GM23338 (cell line): ENCODE measurements at regions not wholly inside any gene's neighbourhood (a gene's known extent, or its start where the extent isn't known, plus 50 kb on each side); places are given as distances from the start of the nearest gene placed in this dataset.
A peak's percentile ranks its signal among the peaks of the same experiment; 100 is the strongest.

Experiments
- ATAC-seq: fragments of 200-7000 bp; cut with Tn5 transposase; 3 replicates; pipeline ENCODE4 v1.9.1; 2020
- DNase-seq: peaks from one replicate; pipeline ENCODE4 v3.0.0-alpha.2; 2015; ENCODE audit warnings: low spot score
- H2AFZ ChIP-seq: fragments of 200-600 bp; sonication (generic); 2 replicates; pipeline ENCODE4 v1.8.0; 2016; ENCODE audit warnings: antibody characterized with exemption, mild to moderate bottlenecking, moderate library complexity
- H3F3A ChIP-seq: fragments of 200-600 bp; sonication (generic); replicated peaks from 2 replicates; pipeline ENCODE4 v1.8.0; 2017; ENCODE audit warnings: antibody characterized with exemption, mixed run types, low read depth
- H3K27ac ChIP-seq: fragments of 200-600 bp; sonication (generic); 2 replicates; pipeline ENCODE4 v1.6.1; 2016; ENCODE audit warnings: low read depth
- H3K27me3 ChIP-seq: fragments of 200-600 bp; sonication (generic); 2 replicates; pipeline ENCODE4 v1.8.0; 2016; ENCODE audit warnings: mild to moderate bottlenecking, mixed run types, moderate library complexity; ENCODE audit not compliant: insufficient read depth
- H3K36me3 ChIP-seq: fragments of 200-600 bp; sonication (generic); 2 replicates; pipeline ENCODE4 v1.8.0; 2016; ENCODE audit warnings: mild to moderate bottlenecking; ENCODE audit not compliant: insufficient read depth
- H3K4me1 ChIP-seq: fragments of 200-600 bp; sonication (generic); 2 replicates; pipeline ENCODE4 v1.8.0; 2016; ENCODE audit warnings: mild to moderate bottlenecking, moderate library complexity; ENCODE audit not compliant: insufficient read depth
- H3K4me2 ChIP-seq: fragments of 200-600 bp; sonication (generic); 2 replicates; pipeline ENCODE4 v1.7.1; 2017; ENCODE audit warnings: mixed run types
- H3K4me3 ChIP-seq: fragments of 200-600 bp; sonication (generic); 2 replicates; pipeline ENCODE4 v1.6.1; 2016; ENCODE audit warnings: mixed run types
- H3K79me2 ChIP-seq: fragments of 200-600 bp; sonication (generic); replicated peaks from 2 replicates; pipeline ENCODE4 v1.8.0; 2017; ENCODE audit warnings: mild to moderate bottlenecking; ENCODE audit not compliant: insufficient read depth
- H3K9me2 ChIP-seq: fragments of 200-600 bp; sonication (generic); 2 replicates; pipeline ENCODE4 v1.8.0; 2017; ENCODE audit not compliant: insufficient read depth
- H4K20me1 ChIP-seq: fragments of 200-600 bp; sonication (generic); replicated peaks from 2 replicates; pipeline ENCODE4 v1.8.0; 2017; ENCODE audit warnings: mild to moderate bottlenecking; ENCODE audit not compliant: insufficient read depth
- H3K27ac Mint-ChIP-seq: 2 replicates; pipeline ENCODE4 v1.8.0; 2020; ENCODE audit warnings: inconsistent platforms, mild to moderate bottlenecking, moderate library complexity, mixed read lengths
- H3K27me3 Mint-ChIP-seq: 3 replicates; pipeline ENCODE4 v1.8.0; 2022; ENCODE audit warnings: low read depth, mild to moderate bottlenecking, moderate library complexity, mixed read lengths, inconsistent platforms; ENCODE audit not compliant: insufficient read depth, poor library complexity
- H3K36me3 Mint-ChIP-seq: 3 replicates; pipeline ENCODE4 v1.8.0; 2021; ENCODE audit warnings: low read depth, mild to moderate bottlenecking, inconsistent platforms, moderate library complexity, mixed read lengths
- H3K4me1 Mint-ChIP-seq: 3 replicates; pipeline ENCODE4 v1.8.0; 2020; ENCODE audit warnings: mild to moderate bottlenecking, inconsistent platforms, mixed read lengths
- H3K4me3 Mint-ChIP-seq: 3 replicates; pipeline ENCODE4 v1.8.0; 2021; ENCODE audit warnings: moderate library complexity, mild to moderate bottlenecking, inconsistent platforms, mixed read lengths
- H3K9me3 Mint-ChIP-seq: 3 replicates; pipeline ENCODE4 v1.8.0; 2020; ENCODE audit warnings: moderate library complexity, mild to moderate bottlenecking, inconsistent platforms, mixed read lengths
- CREB1 ChIP-seq: fragments of 250-450 bp; sonication (Bioruptor Pico); IDR thresholded peaks from 2 replicates; pipeline ENCODE4 v1.5.0; 2020; ENCODE audit warnings: low read depth, mild to moderate bottlenecking, moderate library complexity
- JUNB ChIP-seq: IDR thresholded peaks from one replicate; pipeline ENCODE4 v1.6.1; 2016; ENCODE audit warnings: antibody characterized with exemption; ENCODE audit not compliant: unreplicated experiment
- NANOG ChIP-seq: IDR thresholded peaks from 2 replicates; pipeline ENCODE4 v1.6.1; 2016; ENCODE audit warnings: antibody characterized with exemption, borderline replicate concordance
- POLR2AphosphoS5 ChIP-seq: IDR thresholded peaks from 2 replicates; pipeline ENCODE4 v1.6.1; 2016; ENCODE audit warnings: antibody characterized with exemption, low read depth
- STAT1 ChIP-seq: IDR thresholded peaks from one replicate; pipeline ENCODE4 v1.6.1; 2016; ENCODE audit warnings: antibody characterized with exemption; ENCODE audit not compliant: unreplicated experiment
- ZNF114 ChIP-seq: fragments of 250-450 bp; sonication (Bioruptor Pico); IDR thresholded peaks from 2 replicates; pipeline ENCODE4 v1.5.0; 2020; ENCODE audit warnings: mild to moderate bottlenecking, moderate library complexity
- ZNF331 ChIP-seq: fragments of 250-450 bp; sonication (Bioruptor Pico); IDR thresholded peaks from 2 replicates; pipeline ENCODE4 v1.5.0; 2020; ENCODE audit warnings: low read depth, mild to moderate bottlenecking, moderate library complexity
- TF ChIP-seq, protein P1 (sequence below): IDR thresholded peaks from 2 replicates; pipeline ENCODE4 v1.6.1; 2016; ENCODE audit warnings: antibody characterized with exemption
- TF ChIP-seq, protein P2 (sequence below): IDR thresholded peaks from one replicate; pipeline ENCODE4 v1.6.1; 2018; ENCODE audit warnings: antibody characterized with exemption; ENCODE audit not compliant: unreplicated experiment

DNA sequence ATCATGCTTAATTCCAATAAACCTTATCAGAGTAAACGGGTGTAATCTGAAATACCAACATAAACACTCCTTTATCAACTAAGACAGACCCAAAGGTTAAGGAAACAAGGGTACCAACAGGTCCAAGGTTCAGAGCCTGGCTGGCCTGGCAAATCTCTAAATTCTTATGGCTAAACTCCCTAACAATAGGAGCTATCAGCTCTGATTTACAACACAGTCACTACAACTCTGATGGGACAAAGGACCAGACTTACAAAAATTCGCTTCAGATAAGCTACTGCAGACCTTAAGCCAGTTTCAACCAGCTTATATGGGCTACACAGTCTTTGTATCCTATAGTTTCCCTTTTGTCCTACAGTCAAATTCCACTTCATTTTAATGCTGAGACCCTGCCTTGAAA is 381.9 kb downstream of the ZWINT start:
- Mint-ChIP-seq H3K36me3 (no peaks in the 10 kb centered on the region), H3K27me3 (no peaks in the 10 kb centered on the region), H3K27ac (peak overlapping the region; percentile 85), H3K4me1 (peaks cover 7% of the 10 kb centered on the region), H3K4me3 (no peak overlapping the region), H3K9me3 (no peaks in the 10 kb centered on the region)
- no peaks in the 10 kb centered on the region for H3K36me3 ChIP-seq
- no peaks in the 10 kb centered on the region for H3K9me2 ChIP-seq
- no peaks in the 10 kb centered on the region for H3F3A ChIP-seq
- H3K27ac ChIP-seq = peak overlapping the region; percentile 70
- H2AFZ ChIP-seq = no peak overlapping the region
- DNase-seq = peak; percentile 72
- H3K4me3 ChIP-seq = peak overlapping the region; percentile 17; the same call in 1 of the 2 replicates
- no peaks in the 10 kb centered on the region for H3K27me3 ChIP-seq
- no peaks in the 10 kb centered on the region for H4K20me1 ChIP-seq
- no peaks in the 10 kb centered on the region for H3K79me2 ChIP-seq
- TF ChIP-seq JUNB = no peak
- peak; percentile 92 for TF ChIP-seq NANOG
- no peak for TF ChIP-seq ZNF331 (CRISPR knock-in tag)
- ATAC-seq = peak; percentile 98
- peak overlapping the region; percentile 59 for H3K4me2 ChIP-seq
- H3K4me1 ChIP-seq = peaks cover 21% of the 10 kb centered on the region

DNA sequence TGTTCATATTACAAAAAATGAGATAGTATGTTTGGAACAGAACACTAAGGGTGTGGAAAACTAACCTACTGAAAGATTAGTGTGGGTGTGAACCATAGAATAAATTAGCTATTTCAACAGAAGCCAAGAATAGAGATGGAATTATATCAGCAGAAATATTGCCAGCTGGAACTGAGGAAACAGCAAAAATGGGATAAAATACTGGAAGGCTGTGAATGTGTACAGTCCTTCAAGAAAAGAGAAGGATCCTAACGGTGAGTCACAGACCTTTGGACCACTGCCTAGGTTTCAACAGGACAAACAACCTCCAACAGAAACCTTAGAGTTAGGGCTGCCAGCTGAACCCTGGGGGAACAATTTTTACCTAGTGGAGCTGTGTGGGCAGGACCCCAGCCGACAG is 395.0 kb downstream of the ZWINT start:
- Histone ChIP-seq H3K4me1 (no peaks in the 10 kb centered on the region), H2AFZ (no peak overlapping the region), H3K9me2 (peaks cover 3% of the 10 kb centered on the region; the same call in 1 of the 2 replicates), H3K4me2 (no peak overlapping the region), H3K27ac (no peak overlapping the region), H3K4me3 (no peak overlapping the region), H3K27me3 (no peaks in the 10 kb centered on the region), H4K20me1 (no peaks in the 10 kb centered on the region), H3F3A (no peaks in the 10 kb centered on the region), H3K79me2 (no peaks in the 10 kb centered on the region), H3K36me3 (no peaks in the 10 kb centered on the region)
- H3K4me1 Mint-ChIP-seq = peaks cover 8% of the 10 kb centered on the region
- H3K36me3 Mint-ChIP-seq = peaks cover 4% of the 10 kb centered on the region; the same call in 1 of the 3 replicates
- H3K4me3 Mint-ChIP-seq = no peak overlapping the region
- no peak for ATAC-seq
- no peak for DNase-seq
- H3K27ac Mint-ChIP-seq = no peak overlapping the region
- H3K9me3 Mint-ChIP-seq = peaks cover 3% of the 10 kb centered on the region; the same call in 1 of the 3 replicates
- no peaks in the 10 kb centered on the region for H3K27me3 Mint-ChIP-seq
- TF ChIP-seq, protein P1, sequence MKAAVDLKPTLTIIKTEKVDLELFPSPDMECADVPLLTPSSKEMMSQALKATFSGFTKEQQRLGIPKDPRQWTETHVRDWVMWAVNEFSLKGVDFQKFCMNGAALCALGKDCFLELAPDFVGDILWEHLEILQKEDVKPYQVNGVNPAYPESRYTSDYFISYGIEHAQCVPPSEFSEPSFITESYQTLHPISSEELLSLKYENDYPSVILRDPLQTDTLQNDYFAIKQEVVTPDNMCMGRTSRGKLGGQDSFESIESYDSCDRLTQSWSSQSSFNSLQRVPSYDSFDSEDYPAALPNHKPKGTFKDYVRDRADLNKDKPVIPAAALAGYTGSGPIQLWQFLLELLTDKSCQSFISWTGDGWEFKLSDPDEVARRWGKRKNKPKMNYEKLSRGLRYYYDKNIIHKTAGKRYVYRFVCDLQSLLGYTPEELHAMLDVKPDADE = no peak
- no peak for TF ChIP-seq POLR2AphosphoS5
- TF ChIP-seq CREB1 (CRISPR knock-in tag) = no peak
- TF ChIP-seq STAT1 = no peak
- TF ChIP-seq ZNF114 (CRISPR knock-in tag) = no peak
- TF ChIP-seq, protein P2, sequence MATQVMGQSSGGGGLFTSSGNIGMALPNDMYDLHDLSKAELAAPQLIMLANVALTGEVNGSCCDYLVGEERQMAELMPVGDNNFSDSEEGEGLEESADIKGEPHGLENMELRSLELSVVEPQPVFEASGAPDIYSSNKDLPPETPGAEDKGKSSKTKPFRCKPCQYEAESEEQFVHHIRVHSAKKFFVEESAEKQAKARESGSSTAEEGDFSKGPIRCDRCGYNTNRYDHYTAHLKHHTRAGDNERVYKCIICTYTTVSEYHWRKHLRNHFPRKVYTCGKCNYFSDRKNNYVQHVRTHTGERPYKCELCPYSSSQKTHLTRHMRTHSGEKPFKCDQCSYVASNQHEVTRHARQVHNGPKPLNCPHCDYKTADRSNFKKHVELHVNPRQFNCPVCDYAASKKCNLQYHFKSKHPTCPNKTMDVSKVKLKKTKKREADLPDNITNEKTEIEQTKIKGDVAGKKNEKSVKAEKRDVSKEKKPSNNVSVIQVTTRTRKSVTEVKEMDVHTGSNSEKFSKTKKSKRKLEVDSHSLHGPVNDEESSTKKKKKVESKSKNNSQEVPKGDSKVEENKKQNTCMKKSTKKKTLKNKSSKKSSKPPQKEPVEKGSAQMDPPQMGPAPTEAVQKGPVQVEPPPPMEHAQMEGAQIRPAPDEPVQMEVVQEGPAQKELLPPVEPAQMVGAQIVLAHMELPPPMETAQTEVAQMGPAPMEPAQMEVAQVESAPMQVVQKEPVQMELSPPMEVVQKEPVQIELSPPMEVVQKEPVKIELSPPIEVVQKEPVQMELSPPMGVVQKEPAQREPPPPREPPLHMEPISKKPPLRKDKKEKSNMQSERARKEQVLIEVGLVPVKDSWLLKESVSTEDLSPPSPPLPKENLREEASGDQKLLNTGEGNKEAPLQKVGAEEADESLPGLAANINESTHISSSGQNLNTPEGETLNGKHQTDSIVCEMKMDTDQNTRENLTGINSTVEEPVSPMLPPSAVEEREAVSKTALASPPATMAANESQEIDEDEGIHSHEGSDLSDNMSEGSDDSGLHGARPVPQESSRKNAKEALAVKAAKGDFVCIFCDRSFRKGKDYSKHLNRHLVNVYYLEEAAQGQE = no peak
